Caco-2 (cell line): ENCODE measurements at regions not wholly inside any gene's neighbourhood (a gene's known extent, or its start where the extent isn't known, plus 50 kb on each side); places are given as distances from the start of the nearest gene placed in this dataset.

Experiments used
- BruUV-seq: library from RNA; stranded (reverse); fragments of 400-500 nt; replicated peaks from 2 replicates; lab custom pipeline; 2021; lab: Mats Ljungman, UMichigan
- CTCF ChIA-PET: fragments of 300-600 bp; sonication (Branson Sonifier 250); formaldehyde crosslinking; loops from one replicate; lab custom pipeline; 2022; ENCODE audit warnings: antibody characterized with exemption; lab: Charles Lee
- POLR2A ChIA-PET: fragments of 300-600 bp; sonication (Branson Sonifier 250); formaldehyde crosslinking; loops from one replicate; lab custom pipeline; 2022; ENCODE audit warnings: antibody characterized with exemption; lab: Charles Lee
- DNase-seq, 2 experiments: peaks; one replicate each; pipeline versions ENCODE4 v3.0.0 to v3.0.0-alpha.2; 2020 to 2022
- H3K27me3 ChIP-seq: replicated peaks from 2 replicates; pipeline ENCODE4 v1.6.0; 2011; ENCODE audit warnings: low read length; ENCODE audit not compliant: control insufficient read depth, insufficient read depth
- H3K36me3 ChIP-seq: 2 replicates; pipeline ENCODE4 v1.5.1; 2011; ENCODE audit warnings: low read length; ENCODE audit not compliant: control insufficient read depth, insufficient read depth
- H3K4me1 ChIP-seq: fragments of 250-450 bp; sonication (Bioruptor Pico); 2 replicates; pipeline ENCODE4 v1.5.1; 2020; ENCODE audit warnings: mild to moderate bottlenecking
- H3K4me3 ChIP-seq: 2 replicates; pipeline ENCODE4 v1.5.1; 2011; ENCODE audit warnings: low read depth, mild to moderate bottlenecking, control low read depth, low read length
- H3K9me3 ChIP-seq: fragments of 250-450 bp; sonication (Bioruptor Pico); 2 replicates; pipeline ENCODE4 v1.5.1; 2020; ENCODE audit warnings: mild to moderate bottlenecking, moderate library complexity
- H3K27ac Mint-ChIP-seq: one replicate; pipeline ENCODE4 v1.8.0; 2022; ENCODE audit warnings: mixed read lengths; ENCODE audit not compliant: unreplicated experiment
- H3K27me3 Mint-ChIP-seq: one replicate; pipeline ENCODE4 v1.8.0; 2022; ENCODE audit warnings: mixed read lengths; ENCODE audit not compliant: insufficient read depth, unreplicated experiment
- H3K36me3 Mint-ChIP-seq: one replicate; pipeline ENCODE4 v1.8.0; 2022; ENCODE audit warnings: mild to moderate bottlenecking, mixed read lengths; ENCODE audit not compliant: insufficient read depth, unreplicated experiment
- H3K4me1 Mint-ChIP-seq: one replicate; pipeline ENCODE4 v1.8.0; 2022; ENCODE audit warnings: low read depth, mixed read lengths; ENCODE audit not compliant: unreplicated experiment
- H3K4me3 Mint-ChIP-seq: one replicate; pipeline ENCODE4 v1.8.0; 2022; ENCODE audit warnings: mild to moderate bottlenecking, moderate library complexity, mixed read lengths; ENCODE audit not compliant: unreplicated experiment
- H3K9me3 Mint-ChIP-seq: one replicate; pipeline ENCODE4 v1.8.0; 2022; ENCODE audit warnings: mixed read lengths; ENCODE audit not compliant: unreplicated experiment
- CTCF ChIP-seq, 2 experiments: fragments of 200-600 bp in 1 of 2; IDR thresholded peaks; 1 replicate in 1 of 2; 2 replicates in 1 of 2; pipeline versions ENCODE4 v1.5.1 to v1.8.0; 2011 to 2022; ENCODE audit warnings: antibody characterized with exemption in 1 of 2, control low read depth in 1 of 2, inconsistent platforms in 1 of 2, low read depth in 1 of 2, low read length in 1 of 2, mild to moderate bottlenecking in 1 of 2, moderate library complexity in 1 of 2; ENCODE audit not compliant: insufficient read depth in 1 of 2, severe bottlenecking in 1 of 2, unreplicated experiment in 1 of 2
- intact Hi-C: fragments of 100-400 bp; cut with micrococcal nuclease; formaldehyde crosslinking; loops from one replicate; pipeline ENCODE4 v1.10.0; 2022; ENCODE audit not compliant: unreplicated experiment

- Mint-ChIP-seq H3K36me3 (no peaks in the 10 kb centered on the region), H3K4me3 (no peak overlapping the region), H3K27ac (no peak overlapping the region), H3K4me1 (peaks cover 10% of the 10 kb centered on the region), H3K27me3 (peaks cover 4% of the 10 kb centered on the region), H3K9me3 (no peaks in the 10 kb centered on the region)
- Histone ChIP-seq H3K9me3 (no peaks in the 10 kb centered on the region), H3K27me3 (no peaks in the 10 kb centered on the region), H3K4me1 (peaks cover 11% of the 10 kb centered on the region), H3K36me3 (no peaks in the 10 kb centered on the region), H3K4me3 (no peak overlapping the region)
- intact Hi-C loops = no loop called here
- ChIA-PET CTCF (no interaction called here), POLR2A (no interaction called here)
- no peak for DNase-seq
- TF ChIP-seq CTCF (IDR thresholded peaks at IDR 0.05; ENCODE audit: insufficient read depth in 1 of 2, low read depth in 1 of 2, low read length in 1 of 2, severe bottlenecking in 1 of 2, unreplicated experiment in 1 of 2) = no peak
- BruUV-seq = no TSS peak
These were observed 495.0 kb upstream of the ZFHX3 start for GRCh38 chr16:73542885-73543284.

DNA sequence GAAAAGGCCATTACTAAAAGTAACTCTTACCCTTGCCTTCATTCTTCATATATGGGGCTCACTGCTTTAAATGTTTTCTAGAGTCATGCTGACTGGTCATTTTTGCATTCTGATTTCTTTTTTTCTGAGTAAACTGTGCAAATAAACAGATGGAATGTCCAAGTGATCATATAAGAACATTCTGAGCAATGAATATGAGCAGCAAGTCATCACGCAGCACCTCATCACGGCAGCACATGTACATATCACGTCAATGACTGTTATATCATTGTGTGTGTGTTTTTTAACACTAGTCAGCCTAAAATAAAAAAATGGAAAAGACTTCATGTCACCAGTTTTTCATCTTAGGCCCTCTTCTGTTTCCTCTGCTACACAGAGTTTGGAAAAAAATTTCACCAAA, 490.0 kb upstream of the ZFHX3 start:
- H3K4me3 ChIP-seq = no peak overlapping the region
- no peaks in the 10 kb centered on the region for H3K4me1 Mint-ChIP-seq
- H3K4me3 Mint-ChIP-seq = no peak overlapping the region
- peaks cover 14% of the 10 kb centered on the region for H3K27me3 Mint-ChIP-seq
- H3K9me3 Mint-ChIP-seq = peaks cover 18% of the 10 kb centered on the region
- no peaks in the 10 kb centered on the region for H3K4me1 ChIP-seq
- POLR2A ChIA-PET = no interaction called here
- no peak overlapping the region for H3K27ac Mint-ChIP-seq
- H3K27me3 ChIP-seq = no peaks in the 10 kb centered on the region
- no TSS peak for BruUV-seq
- DNase-seq = no peak
- no peaks in the 10 kb centered on the region for H3K36me3 Mint-ChIP-seq
- intact Hi-C loops = no loop called here
- CTCF ChIA-PET = no interaction called here
- no peaks in the 10 kb centered on the region for H3K9me3 ChIP-seq
- TF ChIP-seq CTCF (IDR thresholded peaks at IDR 0.05; ENCODE audit: insufficient read depth in 1 of 2, low read depth in 1 of 2, low read length in 1 of 2, severe bottlenecking in 1 of 2, unreplicated experiment in 1 of 2) = no peak
- no peaks in the 10 kb centered on the region for H3K36me3 ChIP-seq

- Mint-ChIP-seq H3K4me3 (no peak overlapping the region), H3K36me3 (no peaks in the 10 kb centered on the region), H3K9me3 (peaks cover 28% of the 10 kb centered on the region), H3K27me3 (peaks cover 16% of the 10 kb centered on the region), H3K27ac (no peak overlapping the region), H3K4me1 (no peaks in the 10 kb centered on the region)
- Histone ChIP-seq H3K4me1 (no peaks in the 10 kb centered on the region), H3K27me3 (no peaks in the 10 kb centered on the region), H3K36me3 (no peaks in the 10 kb centered on the region), H3K9me3 (no peaks in the 10 kb centered on the region), H3K4me3 (no peak overlapping the region)
- ChIA-PET CTCF (no interaction called here), POLR2A (no interaction called here)
- DNase-seq = no peak
- TF ChIP-seq CTCF (IDR thresholded peaks at IDR 0.05; ENCODE audit: insufficient read depth in 1 of 2, low read depth in 1 of 2, low read length in 1 of 2, severe bottlenecking in 1 of 2, unreplicated experiment in 1 of 2) = no peak
- BruUV-seq = no TSS peak
- intact Hi-C loops = no loop called here
These were observed 489.0 kb upstream of the ZFHX3 start for GRCh38 chr16:73536931-73537330.
